OCI-LY1 (cell line): ENCODE measurements at regions not wholly inside any gene's neighbourhood (a gene's known extent, or its start where the extent isn't known, plus 50 kb on each side); places are given as distances from the start of the nearest gene placed in this dataset.

Experiments used
- CTCF ChIP-seq: fragments of 200-600 bp; sonication (generic), shearing (Covaris generic); IDR thresholded peaks from 2 replicates; pipeline ENCODE4 v1.5.1; 2017; ENCODE audit warnings: mild to moderate bottlenecking, antibody characterized with exemption, low read length, moderate library complexity, mixed read lengths
- EZH2 ChIP-seq: fragments of 200-600 bp; sonication (generic), shearing (Covaris generic); IDR thresholded peaks from 2 replicates; pipeline ENCODE4 v1.8.0; 2017; ENCODE audit warnings: borderline replicate concordance, mixed run types, mild to moderate bottlenecking, antibody characterized with exemption, low read length, moderate library complexity, mixed read lengths

GRCh38 chr7:155869784-155870076 is 57.5 kb upstream of the SHH start:
- no peak for TF ChIP-seq EZH2
- no peak for TF ChIP-seq CTCF
